HCT116 (cell line): ENCODE measurements at regions not wholly inside any gene's neighbourhood (a gene's known extent, or its start where the extent isn't known, plus 50 kb on each side); places are given as distances from the start of the nearest gene placed in this dataset.

ENCODE experiments used
- ATAC-seq: fragments of 200-7000 bp; cut with Tn5 transposase; 2 replicates; pipeline ENCODE4 v1.9.1; 2020; ENCODE audit warnings: mild to moderate bottlenecking, moderate library complexity
- BruUV-seq: library from RNA; stranded (reverse); fragments of 400-500 nt; replicated peaks from 2 replicates; lab custom pipeline; 2021; lab: Mats Ljungman, UMichigan
- CTCF ChIA-PET: fragments of 300-600 bp; sonication (Branson Sonifier 250); formaldehyde crosslinking; loops from one replicate; lab custom pipeline; 2021; ENCODE audit warnings: antibody characterized with exemption; lab: Charles Lee
- POLR2A ChIA-PET: fragments of 300-600, 350-600 bp; sonication (Branson Sonifier 250); formaldehyde crosslinking; loops from one replicate; lab custom pipeline; 2021; ENCODE audit warnings: antibody characterized with exemption; lab: Charles Lee
- RAD21 ChIA-PET, 2 experiments: fragments of 300-600 bp; sonication (Branson Sonifier 250); formaldehyde crosslinking; loops; one replicate each; lab custom pipeline; 2023; ENCODE audit warnings: low total read pairs in 2 of 2; ENCODE audit not compliant: uncharacterized antibody in 2 of 2, unreplicated experiment in 2 of 2, low non-redundant PET in 1 of 2; lab: Charles Lee
- DNase-seq: peaks from one replicate; pipeline ENCODE4 v3.0.0-alpha.2; 2010; ENCODE audit warnings: low read depth, low spot score
- H2AFZ ChIP-seq: fragments of 200-600 bp; shearing (Covaris generic), sonication (generic); 2 replicates; pipeline ENCODE4 v1.6.1; 2017; ENCODE audit warnings: low read depth, mixed run types, mixed read lengths, antibody characterized with exemption, low read length; ENCODE audit not compliant: poor library complexity, severe bottlenecking
- H3K27ac ChIP-seq: 2 replicates; pipeline ENCODE4 v1.5.1; 2012; ENCODE audit warnings: low read depth, low read length
- H3K27me3 ChIP-seq: fragments of 200-600 bp; sonication (generic); 2 replicates; pipeline ENCODE4 v1.6.1; 2016; ENCODE audit warnings: mixed run types, low read length, mixed read lengths; ENCODE audit not compliant: insufficient read depth
- H3K36me3 ChIP-seq, 2 experiments: fragments of 200-500 bp in 1 of 2; fragments of 200-600 bp in 1 of 2; sonication (Bioruptor generic) in 1 of 2; sonication (generic) in 1 of 2; 2 replicates each; pipeline versions ENCODE4 v1.5.1 to v1.6.1; 2014 to 2016; ENCODE audit warnings: low read length in 2 of 2, inconsistent platforms in 1 of 2, mixed read lengths in 1 of 2, mixed run types in 1 of 2; ENCODE audit not compliant: insufficient read depth in 2 of 2, control insufficient read depth in 1 of 2
- H3K4me1 ChIP-seq, 2 experiments: fragments of 200-600 bp in 1 of 2; sonication (generic) in 1 of 2; 2 replicates each; pipeline versions ENCODE4 v1.5.1 to v1.6.1; 2012 to 2017; ENCODE audit warnings: low read length in 2 of 2, inconsistent platforms in 1 of 2, mild to moderate bottlenecking in 1 of 2, mixed read lengths in 1 of 2, mixed run types in 1 of 2, moderate library complexity in 1 of 2; ENCODE audit not compliant: insufficient read depth in 2 of 2, control insufficient read depth in 1 of 2
- H3K4me2 ChIP-seq: fragments of 200-600 bp; sonication (generic); 2 replicates; pipeline ENCODE4 v1.6.1; 2017; ENCODE audit warnings: mixed run types, low read length, mixed read lengths
- H3K4me3 ChIP-seq, 2 experiments: fragments of 200-600 bp in 1 of 2; sonication (generic) in 1 of 2; replicated peaks in 1 of 2; 2 replicates each; pipeline ENCODE4 v1.5.1; 2011 to 2016; ENCODE audit warnings: low read length in 2 of 2, control low read depth in 1 of 2, low read depth in 1 of 2, mild to moderate bottlenecking in 1 of 2, mixed read lengths in 1 of 2, mixed run types in 1 of 2
- H3K79me2 ChIP-seq: fragments of 200-600 bp; sonication (generic); 2 replicates; pipeline ENCODE4 v1.6.1; 2017; ENCODE audit warnings: mild to moderate bottlenecking, mixed run types, low read length, moderate library complexity, mixed read lengths; ENCODE audit not compliant: insufficient read depth
- H3K9ac ChIP-seq: fragments of 200-600 bp; sonication (generic); 2 replicates; pipeline ENCODE4 v1.6.1; 2016; ENCODE audit warnings: low read length, mixed read lengths
- H3K9me2 ChIP-seq: fragments of 200-600 bp; sonication (generic), shearing (Covaris generic); 2 replicates; pipeline ENCODE4 v1.6.1; 2017; ENCODE audit warnings: mixed run types, mild to moderate bottlenecking, moderate library complexity; ENCODE audit not compliant: insufficient read depth
- H3K9me3 ChIP-seq, 2 experiments: fragments of 200-500 bp in 1 of 2; fragments of 200-600 bp in 1 of 2; sonication (Bioruptor generic) in 1 of 2; sonication (generic) in 1 of 2; 2 replicates each; pipeline ENCODE4 v1.6.1; 2014 to 2017; ENCODE audit warnings: low read length in 2 of 2, mixed read lengths in 2 of 2, inconsistent platforms in 1 of 2, low read depth in 1 of 2, mild to moderate bottlenecking in 1 of 2, mixed run types in 1 of 2, moderate library complexity in 1 of 2; ENCODE audit not compliant: control insufficient read depth in 1 of 2, insufficient read depth in 1 of 2
- H4K20me1 ChIP-seq: fragments of 200-600 bp; sonication (generic), shearing (Covaris generic); 2 replicates; pipeline ENCODE4 v1.6.1; 2017; ENCODE audit warnings: mixed run types, mild to moderate bottlenecking, moderate library complexity; ENCODE audit not compliant: insufficient read depth
- EGR1 ChIP-seq: IDR thresholded peaks from 2 replicates; pipeline ENCODE4 v1.6.1; 2012; ENCODE audit warnings: low read depth
- RAD21 ChIP-seq: IDR thresholded peaks from 2 replicates; pipeline ENCODE4 v1.6.1; 2012; ENCODE audit warnings: low read depth, mild to moderate bottlenecking
- REST ChIP-seq: IDR thresholded peaks from 2 replicates; pipeline ENCODE4 v1.6.1; 2012; ENCODE audit warnings: low read depth
- SP1 ChIP-seq: IDR thresholded peaks from 2 replicates; pipeline ENCODE4 v1.6.1; 2012; ENCODE audit warnings: low read depth
- TCF7L2 ChIP-seq: IDR thresholded peaks from 2 replicates; pipeline ENCODE4 v1.7.0; 2011; ENCODE audit warnings: borderline replicate concordance, inconsistent platforms; ENCODE audit not compliant: insufficient read depth, insufficient read length; ENCODE audit errors: extremely low read depth
- YY1 ChIP-seq: IDR thresholded peaks from 2 replicates; pipeline ENCODE4 v1.6.1; 2011; ENCODE audit warnings: low read length, low read depth, moderate library complexity, mild to moderate bottlenecking; ENCODE audit not compliant: insufficient replicate concordance; ENCODE audit errors: extremely low read depth
- ZBTB33 ChIP-seq: IDR thresholded peaks from 2 replicates; pipeline ENCODE4 v1.6.1; 2011; ENCODE audit warnings: mild to moderate bottlenecking, low read length, moderate library complexity; ENCODE audit not compliant: insufficient replicate concordance; ENCODE audit errors: extremely low read depth
- ZFX ChIP-seq: fragments of 450-650 bp; IDR thresholded peaks from 2 replicates; pipeline ENCODE4 v1.6.1; 2017
- ZNF274 ChIP-seq: fragments of 200-500 bp; sonication (Bioruptor generic); IDR thresholded peaks from 2 replicates; pipeline ENCODE4 v1.6.1; 2014; ENCODE audit warnings: mild to moderate bottlenecking, low read depth, low read length, inconsistent platforms
- intact Hi-C: fragments of 100-400 bp; cut with micrococcal nuclease; formaldehyde crosslinking; loops from 2 replicates; pipeline ENCODE4 v1.10.0; 2022

- Histone ChIP-seq H3K9me3 (no peaks in the 10 kb centered on the region; a peak in 1 of 4 replicates), H3K9ac (no peak overlapping the region), H3K79me2 (no peaks in the 10 kb centered on the region), H3K4me2 (no peak overlapping the region), H3K4me3 (no peak overlapping the region), H3K36me3 (no peaks in the 10 kb centered on the region), H3K27ac (no peak overlapping the region), H3K4me1 (no peaks in the 10 kb centered on the region), H3K27me3 (no peaks in the 10 kb centered on the region), H3K9me2 (no peaks in the 10 kb centered on the region), H4K20me1 (no peaks in the 10 kb centered on the region), H2AFZ (no peak overlapping the region)
- BruUV-seq, result no TSS peak
- TF ChIP-seq ZBTB33 (no peak), YY1 (no peak), REST (no peak), ZFX (no peak), RAD21 (no peak), TCF7L2 (no peak), ZNF274 (no peak), EGR1 (no peak), SP1 (no peak)
- ChIA-PET CTCF (no interaction called here), RAD21 (no interaction called here), POLR2A (no interaction called here)
- ATAC-seq (no peak), DNase-seq (no peak)
- intact Hi-C loops, result no loop called here
These were observed 295.8 kb downstream of the DMRTA1 start for GRCh38 chr9:22742401-22742800.
